SKM-1 (cell line): ENCODE measurements at regions not wholly inside any gene's neighbourhood (a gene's known extent, or its start where the extent isn't known, plus 50 kb on each side); places are given as distances from the start of the nearest gene placed in this dataset.
"Not testable (repeated sequence)": the region's sequence is repeated elsewhere in the genome, so short reads cannot be mapped to it uniquely, and the experiment has no call there.

Experiments
- DNase-seq: peaks from one replicate; lab custom pipeline; 2025; ENCODE audit not compliant: unreplicated experiment; lab: John Stamatoyannopoulos, UW

DNA sequence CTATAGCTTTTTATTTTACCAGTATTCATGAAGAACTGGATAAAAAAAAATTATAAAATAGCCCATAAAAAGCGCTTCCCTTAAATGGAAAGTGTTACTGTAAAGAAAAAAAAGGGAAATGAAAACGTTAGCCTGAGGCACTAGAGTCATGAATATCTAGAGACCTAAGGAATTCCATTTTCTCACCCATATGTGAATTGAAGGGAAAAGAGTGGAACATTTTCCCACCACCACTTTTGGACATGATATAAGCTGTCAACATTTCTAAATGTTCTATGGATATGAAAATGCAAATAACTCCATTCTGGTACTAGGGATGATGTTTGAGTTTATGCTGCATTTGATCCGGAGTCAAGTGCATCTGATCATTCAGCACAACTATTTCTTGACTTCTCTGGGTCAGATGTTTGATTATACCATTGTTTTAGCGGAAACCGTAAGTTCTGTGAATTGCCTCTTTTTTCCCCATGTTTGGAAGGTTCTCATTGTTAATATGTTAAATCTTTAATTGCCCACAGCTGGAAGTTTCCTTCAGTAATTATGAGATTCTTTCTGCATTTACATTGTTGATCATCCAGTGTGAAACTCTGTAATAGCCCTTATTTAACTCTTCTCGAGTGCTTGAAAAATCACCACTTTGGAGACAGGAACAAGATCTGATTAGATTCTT is 467.4 kb upstream of the SEMA6A start:
- no peak for DNase-seq

DNA sequence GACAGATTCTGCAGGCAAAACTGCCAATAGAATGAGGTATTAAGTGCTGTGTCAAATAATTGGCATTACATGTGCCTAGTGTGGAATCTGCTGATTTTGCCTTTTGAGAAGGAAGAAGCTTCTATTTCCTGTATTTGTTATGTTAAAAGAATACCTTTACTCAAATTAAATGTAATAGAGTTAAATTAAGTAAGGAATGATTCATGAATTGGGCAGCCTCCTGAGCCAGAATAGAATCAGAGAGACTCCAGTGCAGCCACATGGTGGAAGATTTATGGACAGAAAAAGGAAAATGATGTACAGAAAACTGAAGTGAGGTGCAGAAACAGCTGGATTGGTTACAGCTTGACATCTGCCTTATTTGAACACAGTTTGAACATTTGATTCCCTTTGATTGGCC is 464.4 kb upstream of the SEMA6A start:
- no peak for DNase-seq

DNA sequence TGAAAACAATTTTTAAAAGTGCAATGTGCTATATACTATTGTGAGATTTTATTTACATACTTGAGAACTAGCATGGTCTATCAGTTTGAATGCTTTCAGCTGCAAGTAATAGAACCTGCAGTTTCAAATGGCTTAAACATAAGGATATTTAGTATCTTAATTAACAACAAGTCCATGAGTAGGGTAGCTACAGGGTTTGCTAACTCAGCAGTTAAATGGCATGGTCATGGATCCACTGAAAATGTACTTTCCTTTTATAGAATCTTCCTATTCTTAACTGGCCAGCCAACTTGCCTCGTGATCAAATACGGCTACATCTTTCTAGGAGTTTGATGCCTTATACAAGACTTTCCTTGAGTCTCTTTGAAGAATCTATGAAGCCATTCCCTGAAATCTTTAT is 452.8 kb upstream of the SEMA6A start:
- DNase-seq = no peak

DNA sequence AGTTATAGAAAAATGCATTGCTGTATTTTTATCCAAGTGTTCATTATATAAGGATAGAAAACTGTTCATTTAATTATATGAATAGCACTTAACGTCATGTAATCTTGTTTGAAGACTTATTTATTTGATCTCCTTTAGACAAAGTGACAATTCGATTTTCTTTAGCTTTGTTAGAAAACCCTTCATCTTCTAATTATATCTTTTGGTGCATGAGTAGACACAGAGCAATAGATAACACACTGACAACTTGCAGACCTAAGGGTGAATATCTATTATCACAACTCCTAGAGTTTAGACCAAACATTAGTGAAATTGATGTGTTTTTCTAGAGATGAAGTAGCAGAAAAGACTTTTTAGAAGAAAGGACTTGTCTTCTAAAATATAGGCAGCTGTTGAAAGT is 446.4 kb upstream of the SEMA6A start:
- DNase-seq = no peak

DNA sequence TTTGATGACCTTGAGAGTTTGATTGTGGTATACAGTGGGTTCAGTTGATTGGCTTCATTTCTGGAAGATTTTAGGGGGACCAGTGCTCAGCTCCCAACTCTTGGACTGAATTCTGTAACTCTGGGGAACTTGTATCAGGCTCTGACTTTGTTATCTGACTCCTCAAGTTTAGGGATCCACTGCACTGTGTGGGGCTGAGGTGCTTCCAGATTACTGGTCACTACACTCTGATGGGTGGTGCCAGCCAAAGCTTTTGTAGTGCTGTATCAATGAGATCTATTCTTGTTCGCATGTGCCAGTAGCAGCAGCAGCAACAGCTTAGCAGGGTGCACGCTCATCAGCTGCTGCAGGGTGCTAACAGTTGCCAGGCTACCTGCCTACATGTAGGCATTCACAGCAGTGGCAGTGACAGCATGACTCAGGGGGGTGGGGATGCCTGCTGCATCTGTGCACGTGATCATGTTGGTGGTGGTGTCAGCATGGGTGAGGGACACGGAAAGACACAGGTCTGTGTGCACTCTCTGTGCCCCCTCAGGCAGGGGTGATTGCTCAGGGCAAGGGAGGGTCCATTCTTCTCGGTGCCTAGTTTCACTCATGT is 438.8 kb upstream of the SEMA6A start:
- no peak for DNase-seq

DNA sequence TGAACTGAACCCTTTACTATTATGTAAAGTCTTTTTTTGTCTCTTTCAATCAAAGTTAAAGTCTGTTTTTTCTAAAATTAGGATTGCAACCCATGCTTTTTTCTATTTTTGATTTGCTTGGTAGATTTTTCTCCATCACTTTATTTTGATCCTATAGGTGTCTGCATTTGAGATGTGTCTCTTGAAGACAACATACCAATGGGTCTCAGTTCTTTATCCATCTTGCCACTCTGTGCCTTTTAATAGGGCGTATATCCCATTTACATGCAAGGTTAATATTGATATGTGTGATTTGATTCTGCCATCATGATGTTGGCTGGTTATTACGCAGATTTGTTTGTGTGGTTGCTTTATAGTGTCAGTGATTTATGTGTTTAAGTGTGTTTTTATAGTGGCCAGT is 436.0 kb upstream of the SEMA6A start:
- DNase-seq = no peak

DNA sequence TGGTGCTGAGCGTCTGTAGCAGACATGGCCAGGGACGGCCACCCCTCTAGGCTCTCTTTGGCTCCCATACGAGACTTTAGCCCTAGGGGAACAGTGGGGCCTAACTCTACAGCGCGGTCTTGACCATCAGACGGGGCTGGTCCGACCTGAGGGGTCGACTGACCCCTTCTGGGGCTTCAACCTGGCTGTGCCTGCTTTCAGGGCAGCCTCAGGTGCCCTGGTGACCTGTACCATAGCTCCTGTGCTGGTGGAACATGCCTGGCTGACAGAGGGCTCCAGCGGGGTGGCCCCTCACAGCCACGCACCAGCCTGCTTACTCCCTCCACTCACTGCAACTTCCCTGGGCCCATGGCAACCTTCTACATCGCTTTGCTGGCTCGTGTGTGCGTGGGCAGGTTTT is 423.4 kb upstream of the SEMA6A start:
- no peak for DNase-seq

DNA sequence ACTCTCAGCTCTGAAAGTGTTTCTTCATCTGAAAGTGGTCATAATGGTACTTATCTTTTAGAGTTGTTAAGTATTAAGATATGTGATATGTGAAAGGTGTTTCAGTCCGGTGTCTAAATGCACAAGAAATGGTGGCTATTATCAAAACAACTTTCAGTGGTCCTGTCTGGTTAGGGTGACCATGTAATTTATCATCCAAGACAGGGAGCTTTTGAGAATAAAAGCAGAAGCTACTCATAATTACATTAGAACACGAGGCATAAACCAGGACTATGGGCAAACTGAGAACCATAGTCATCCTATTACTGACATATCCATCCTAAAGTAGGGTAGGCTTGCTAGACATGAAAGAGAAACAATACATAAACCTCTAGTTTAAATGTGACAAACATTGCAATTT is 418.1 kb upstream of the SEMA6A start:
- no peak for DNase-seq

DNA sequence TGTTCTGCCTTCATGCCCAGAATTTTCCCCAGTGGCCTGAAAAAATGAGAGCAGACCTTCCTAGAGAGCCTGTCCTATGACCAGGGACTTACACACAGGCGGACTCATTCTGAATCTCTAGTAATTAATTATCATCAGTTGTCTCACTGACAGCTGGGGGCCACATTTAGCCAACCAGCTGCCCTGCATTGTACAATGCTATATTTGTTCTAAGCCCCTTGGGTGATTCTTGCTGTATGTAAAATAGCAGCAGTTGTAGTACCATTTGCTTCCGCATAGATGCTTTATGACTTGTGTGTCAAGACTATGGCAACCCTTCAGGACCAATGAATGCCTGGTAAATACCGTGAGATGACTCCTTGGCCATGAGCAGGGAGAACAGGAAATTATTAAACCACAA is 415.4 kb upstream of the SEMA6A start:
- no peak for DNase-seq

DNA sequence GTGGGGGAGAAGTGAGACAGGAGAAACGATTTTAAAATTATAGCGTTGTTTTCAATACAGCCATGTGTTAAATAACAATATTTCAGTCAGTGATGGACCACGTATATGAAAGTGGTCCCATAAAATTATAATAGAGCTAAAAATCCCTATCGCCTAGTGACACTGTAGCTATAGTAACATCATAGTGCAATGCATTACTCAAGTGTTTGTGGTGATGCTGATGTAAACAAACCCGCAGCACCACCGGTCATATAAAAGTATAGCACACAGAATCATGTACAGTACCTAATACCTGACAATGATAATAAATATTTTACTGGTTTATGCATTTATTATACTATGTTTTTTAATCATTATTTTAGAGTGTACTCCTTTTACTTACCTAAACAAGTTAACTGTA is 407.4 kb upstream of the SEMA6A start:
- DNase-seq = no peak

DNA sequence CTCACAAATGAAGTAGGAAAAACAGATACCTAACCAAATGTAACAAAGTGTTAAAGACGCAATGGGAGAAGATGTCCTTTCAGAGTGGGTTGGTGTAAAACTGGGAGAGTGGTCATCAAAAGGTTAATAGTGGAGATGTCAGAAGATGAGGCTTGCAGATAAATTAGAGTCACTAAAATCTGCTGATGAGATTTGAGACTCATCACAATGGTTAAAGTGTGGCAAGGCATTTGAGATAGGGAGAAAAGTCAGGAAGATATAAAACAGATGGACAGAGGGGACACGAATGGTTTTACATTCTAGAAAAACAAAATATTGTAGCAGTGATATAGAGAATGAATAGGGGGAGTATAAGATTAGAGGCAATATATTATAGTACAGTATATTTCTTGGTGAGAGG is 406.0 kb upstream of the SEMA6A start:
- DNase-seq = no peak

DNA sequence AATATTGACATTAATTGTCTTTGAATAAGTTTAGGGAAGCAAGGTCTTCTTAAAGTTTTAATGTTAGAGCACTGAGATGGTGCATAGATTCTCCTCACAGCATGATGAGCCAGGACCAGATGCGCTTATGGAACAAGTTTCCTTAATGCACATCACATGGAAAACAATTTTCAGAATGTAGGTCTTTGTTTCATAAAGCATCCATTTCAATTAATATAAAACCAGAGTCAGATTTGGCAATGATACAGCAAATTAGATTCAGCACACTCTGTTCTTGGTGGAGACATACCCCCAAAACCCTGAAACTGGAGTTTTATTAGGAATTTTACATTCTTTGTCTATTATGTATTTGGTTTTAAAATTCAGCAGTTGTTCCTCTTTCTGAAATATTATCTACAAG is 402.1 kb upstream of the SEMA6A start:
- no peak for DNase-seq

DNA sequence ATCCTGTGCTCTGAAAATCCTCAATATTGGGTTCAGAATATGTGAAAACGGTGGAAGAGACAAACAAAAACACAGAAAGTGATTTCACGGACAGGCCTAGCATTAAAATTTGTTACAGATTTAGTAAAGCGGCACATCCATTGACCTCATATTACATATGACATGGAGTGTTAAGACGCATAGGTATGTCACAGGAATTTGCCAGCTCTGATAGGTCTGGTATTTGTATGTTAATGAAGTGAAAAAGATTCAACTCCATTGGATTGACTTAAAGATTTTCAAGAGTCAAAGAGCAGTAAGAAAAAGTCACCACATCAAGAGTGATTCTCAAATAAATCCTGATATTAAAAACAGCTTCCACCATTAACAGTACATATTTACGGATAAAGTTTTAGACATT is 396.5 kb upstream of the SEMA6A start:
- no peak for DNase-seq

DNA sequence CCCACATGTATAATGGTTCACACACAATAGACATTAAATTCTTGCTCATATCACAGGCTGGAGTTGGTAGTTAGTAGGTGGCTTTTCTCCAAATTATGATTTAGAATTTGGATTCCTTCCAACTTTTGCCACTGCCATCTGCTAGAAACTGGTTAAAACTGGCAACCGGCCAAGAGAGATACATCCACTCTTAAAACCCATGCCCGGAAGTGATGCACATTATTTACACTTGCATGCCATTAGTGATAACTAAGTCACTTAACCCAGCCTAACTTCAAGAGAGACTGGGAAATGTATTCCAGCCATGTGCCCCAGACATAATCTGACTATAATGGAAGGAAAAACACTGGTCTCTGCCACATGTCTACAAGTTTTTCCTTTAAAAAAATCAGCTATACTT is 395.7 kb upstream of the SEMA6A start:
- DNase-seq = no peak

DNA sequence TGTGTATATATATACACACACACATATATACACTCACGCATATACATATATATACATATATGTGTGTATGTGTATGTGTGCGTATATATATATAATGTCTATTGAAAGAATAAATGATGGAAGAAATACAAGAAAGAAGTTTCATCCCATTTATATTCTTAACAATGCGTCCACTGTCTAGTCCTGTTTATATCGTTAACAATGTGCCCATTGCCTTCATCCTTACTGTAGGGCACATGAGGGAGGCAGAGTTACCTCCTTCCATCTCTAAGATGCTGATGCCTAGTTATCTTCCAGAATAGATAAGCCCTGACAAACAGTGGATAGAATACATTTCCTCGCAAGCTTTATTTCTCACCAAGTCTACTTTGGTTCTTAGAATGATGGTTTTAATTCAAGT is 389.8 kb upstream of the SEMA6A start:
- no peak for DNase-seq

DNA sequence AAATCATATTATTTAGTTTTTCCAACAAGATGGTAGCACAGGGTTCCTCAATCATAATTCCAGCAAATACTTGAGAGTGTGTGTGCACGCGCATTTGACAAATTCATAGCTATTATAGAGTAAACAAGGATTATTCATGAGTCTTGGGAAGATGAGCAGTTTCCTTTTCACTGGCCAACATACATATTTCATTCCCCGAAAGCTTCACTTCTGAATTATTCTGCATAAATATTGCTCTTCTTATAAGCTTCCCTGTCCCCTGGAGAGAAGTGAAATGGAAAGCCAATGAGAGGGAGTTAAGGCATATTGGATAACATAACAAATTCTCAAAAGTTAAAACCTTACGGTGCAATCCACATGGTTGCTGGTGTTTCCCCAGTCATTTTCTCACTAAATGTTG is 386.4 kb upstream of the SEMA6A start:
- no peak for DNase-seq

DNA sequence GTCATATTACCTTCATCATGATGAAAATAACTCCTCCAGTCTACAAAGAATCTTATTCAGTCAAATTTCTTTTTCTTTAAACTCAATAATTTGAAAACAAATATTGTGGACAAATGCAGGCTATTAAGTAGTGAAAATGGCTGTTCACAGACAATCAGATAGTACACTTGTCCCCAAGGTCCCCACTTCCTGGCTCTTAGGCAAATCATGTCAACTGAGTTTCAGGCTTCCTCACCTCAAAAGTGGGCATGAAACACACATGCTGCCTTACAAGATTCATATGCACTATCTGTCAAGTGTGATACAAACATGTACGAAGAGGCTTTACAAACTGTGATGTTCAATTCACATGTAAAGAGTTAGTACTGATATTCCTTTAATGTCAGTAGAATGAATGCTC is 385.2 kb upstream of the SEMA6A start:
- no peak for DNase-seq

DNA sequence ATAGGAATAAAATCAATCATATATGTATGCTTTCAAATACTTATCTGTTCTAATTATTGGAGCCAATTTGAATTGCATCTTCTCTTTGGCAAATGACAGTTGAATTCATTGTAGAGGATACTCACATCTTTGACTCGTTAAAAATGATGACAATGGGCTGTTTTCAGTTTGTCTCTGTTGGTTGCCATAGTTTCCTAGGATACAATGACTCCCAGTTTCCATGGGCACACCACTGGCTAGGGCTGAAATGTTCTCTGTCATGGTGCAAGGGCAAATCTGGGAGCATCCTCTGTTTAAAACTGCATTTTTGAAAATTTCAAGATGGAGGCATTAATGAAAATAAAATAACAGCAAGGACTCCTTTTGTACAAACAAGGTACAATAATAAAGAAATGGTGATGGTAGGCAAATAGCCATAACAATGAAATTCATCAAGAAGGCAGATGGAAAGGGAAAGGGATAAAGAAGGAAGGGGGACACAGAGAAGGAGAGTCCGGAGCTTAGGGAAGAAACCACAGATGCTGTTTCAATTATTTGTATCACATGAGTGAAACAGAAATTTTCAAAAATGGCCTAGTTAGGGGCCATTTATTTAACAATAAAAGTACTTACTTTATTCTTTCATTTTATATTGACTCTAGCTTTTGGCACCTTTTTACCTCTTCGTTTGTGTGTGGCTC is 378.8 kb upstream of the SEMA6A start:
- DNase-seq = no peak

DNA sequence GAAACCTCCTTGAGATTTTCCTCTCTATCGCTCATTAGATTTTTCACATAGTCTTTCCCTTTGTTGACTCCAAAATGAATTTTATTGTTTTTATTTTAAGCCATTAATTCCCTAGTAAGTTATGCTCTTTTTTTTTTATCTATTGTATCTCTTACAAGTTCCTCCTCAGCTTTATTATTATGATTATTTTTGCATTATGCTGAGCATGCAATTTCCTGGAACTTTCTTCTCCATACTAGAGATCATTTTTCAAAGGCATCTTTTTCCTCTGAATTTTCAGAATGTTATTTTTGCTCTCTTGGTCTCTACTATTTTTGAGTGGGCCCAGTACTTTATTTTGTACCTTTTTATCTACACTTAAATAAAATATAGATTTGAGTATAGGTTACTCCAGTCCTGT is 376.6 kb upstream of the SEMA6A start:
- DNase-seq = no peak

DNA sequence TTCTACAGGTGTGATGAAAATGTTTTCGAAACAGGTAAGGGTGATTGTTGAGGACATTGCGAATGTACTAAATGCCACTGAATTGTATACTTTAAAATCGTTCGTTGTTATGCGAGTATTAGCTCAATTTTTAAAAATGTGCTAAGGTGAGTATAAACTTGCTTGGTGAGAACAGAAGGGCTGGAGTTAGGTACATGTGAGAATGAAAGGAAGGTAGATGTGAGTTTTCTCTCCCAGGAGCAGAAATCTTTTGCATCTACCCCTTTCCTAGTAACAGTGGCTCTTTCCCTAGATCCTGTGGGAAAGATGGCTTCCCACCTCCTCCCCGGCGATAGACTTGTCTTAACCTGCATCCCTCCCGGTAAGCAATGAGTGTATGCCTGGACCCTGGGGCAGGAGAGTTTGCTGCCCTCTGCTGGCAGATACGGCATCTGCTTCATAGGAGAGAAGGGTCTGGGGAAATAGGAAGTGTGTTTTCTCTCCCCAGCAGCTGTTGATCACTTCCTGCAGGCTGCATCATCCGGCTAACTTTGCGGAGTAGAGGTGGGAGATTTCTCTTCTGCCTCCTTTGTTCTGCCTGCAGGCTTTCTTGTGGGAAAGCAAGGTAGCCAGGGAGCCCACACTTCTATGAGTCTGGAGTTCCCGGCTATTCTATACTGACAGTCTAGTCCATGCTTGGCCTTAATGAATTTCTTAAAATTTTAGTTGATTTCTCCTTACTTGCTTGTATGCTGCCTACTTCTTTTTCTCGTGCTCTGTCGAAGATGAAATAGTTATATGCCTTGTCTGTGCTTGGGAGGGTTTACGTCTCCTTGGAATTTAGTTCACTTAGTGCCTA is 373.3 kb upstream of the SEMA6A start:
- peak; percentile 80 for DNase-seq

DNA sequence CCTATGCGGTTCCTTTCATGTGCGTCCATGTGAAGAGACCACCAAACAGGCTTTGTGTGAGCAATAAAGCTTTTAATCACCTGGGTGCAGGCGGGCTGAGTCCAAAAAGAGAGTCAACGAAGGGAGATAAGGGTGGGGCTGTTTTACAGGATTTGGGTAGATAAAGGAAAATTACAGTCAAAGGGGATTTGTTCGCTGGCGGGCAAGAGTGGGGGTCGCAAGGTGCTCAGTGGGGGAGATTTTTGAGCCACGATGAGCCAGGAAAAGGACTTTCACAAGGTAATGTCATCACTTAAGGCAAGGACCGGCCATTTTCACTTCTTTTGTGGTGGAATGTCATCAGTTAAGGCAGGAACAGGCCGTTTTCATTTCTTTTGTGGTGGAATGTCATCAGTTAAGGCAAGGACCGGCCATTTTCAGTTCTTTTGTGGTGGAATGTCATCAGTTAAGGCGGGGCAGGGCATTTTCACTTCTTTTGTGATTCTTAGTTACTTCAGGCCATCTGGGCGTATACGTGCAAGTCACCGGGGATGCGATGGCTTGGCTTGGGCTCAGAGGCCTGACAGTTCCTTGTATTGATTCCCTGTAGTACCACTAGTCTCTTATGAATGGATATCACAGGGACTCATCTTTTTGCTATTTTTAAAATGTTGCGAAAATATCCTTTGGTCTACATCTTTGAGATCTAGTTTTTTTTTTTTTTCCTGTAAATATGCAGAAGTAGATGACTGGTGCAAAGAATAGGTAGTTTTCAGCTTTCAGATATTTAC is 371.2 kb upstream of the SEMA6A start:
- DNase-seq = not testable (repeated sequence)
